Astrocyte (in vitro differentiated cells and primary cell): ENCODE measurements at regions not wholly inside any gene's neighbourhood (a gene's known extent, or its start where the extent isn't known, plus 50 kb on each side); places are given as distances from the start of the nearest gene placed in this dataset.

Experiments used
- EZH2 ChIP-seq: IDR thresholded peaks from 2 replicates; pipeline ENCODE4 v1.6.1; 2012; ENCODE audit warnings: mild to moderate bottlenecking, low read length, inconsistent platforms; ENCODE audit not compliant: insufficient read depth
- TF ChIP-seq, protein P1 (sequence below): IDR thresholded peaks from 2 replicates; pipeline ENCODE4 v1.5.1; 2011; ENCODE audit warnings: low read depth, mild to moderate bottlenecking, inconsistent platforms, low read length, moderate library complexity; ENCODE audit not compliant: insufficient read depth

DNA sequence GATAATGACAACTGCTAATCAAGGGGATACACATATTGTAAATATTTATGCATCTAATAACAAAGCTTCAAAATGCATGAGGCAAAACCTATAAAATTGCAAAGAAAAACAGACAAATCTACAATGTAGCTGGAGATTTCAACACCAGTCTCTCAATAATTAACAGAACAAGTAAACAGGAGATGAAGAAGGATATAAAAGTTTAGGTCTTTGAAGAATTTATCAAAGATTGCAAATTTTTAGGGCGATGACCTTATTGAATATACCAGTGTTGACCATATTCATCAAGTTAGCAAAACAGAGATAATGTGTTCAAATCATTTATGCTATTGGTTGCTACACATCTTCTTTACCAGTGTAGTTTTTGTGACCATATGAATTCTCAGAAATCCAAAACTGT lies 237.8 kb upstream of the SGK1 start:
- TF ChIP-seq, protein P1, sequence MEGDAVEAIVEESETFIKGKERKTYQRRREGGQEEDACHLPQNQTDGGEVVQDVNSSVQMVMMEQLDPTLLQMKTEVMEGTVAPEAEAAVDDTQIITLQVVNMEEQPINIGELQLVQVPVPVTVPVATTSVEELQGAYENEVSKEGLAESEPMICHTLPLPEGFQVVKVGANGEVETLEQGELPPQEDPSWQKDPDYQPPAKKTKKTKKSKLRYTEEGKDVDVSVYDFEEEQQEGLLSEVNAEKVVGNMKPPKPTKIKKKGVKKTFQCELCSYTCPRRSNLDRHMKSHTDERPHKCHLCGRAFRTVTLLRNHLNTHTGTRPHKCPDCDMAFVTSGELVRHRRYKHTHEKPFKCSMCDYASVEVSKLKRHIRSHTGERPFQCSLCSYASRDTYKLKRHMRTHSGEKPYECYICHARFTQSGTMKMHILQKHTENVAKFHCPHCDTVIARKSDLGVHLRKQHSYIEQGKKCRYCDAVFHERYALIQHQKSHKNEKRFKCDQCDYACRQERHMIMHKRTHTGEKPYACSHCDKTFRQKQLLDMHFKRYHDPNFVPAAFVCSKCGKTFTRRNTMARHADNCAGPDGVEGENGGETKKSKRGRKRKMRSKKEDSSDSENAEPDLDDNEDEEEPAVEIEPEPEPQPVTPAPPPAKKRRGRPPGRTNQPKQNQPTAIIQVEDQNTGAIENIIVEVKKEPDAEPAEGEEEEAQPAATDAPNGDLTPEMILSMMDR: no peak
- no peak for TF ChIP-seq EZH2
